Muscle of back (tissue), 3 donors: ENCODE measurements at regions not wholly inside any gene's neighbourhood (a gene's known extent, or its start where the extent isn't known, plus 50 kb on each side); places are given as distances from the start of the nearest gene placed in this dataset.

Experiments used
- DNase-seq, 3 donors: peaks; one replicate each; pipeline versions ENCODE4 v3.0.0 to v3.0.0-alpha.2; 2013

- DNase-seq, result no peak
Measured at GRCh38 chr2:238985041-238985729, 137.3 kb downstream of the TWIST2 start.

GRCh38 chr2:238985931-238986446 is 138.1 kb downstream of the TWIST2 start:
- no peak for DNase-seq

GRCh38 chr2:238986491-238987351 is 138.8 kb downstream of the TWIST2 start:
- no peak for DNase-seq

- no peak for DNase-seq
Measured at GRCh38 chr2:238987352-238987981, 139.6 kb downstream of the TWIST2 start.

GRCh38 chr2:238988105-238988504 is 140.2 kb downstream of the TWIST2 start:
- no peak for DNase-seq

GRCh38 chr2:238988752-238989151 is 140.9 kb downstream of the TWIST2 start:
- DNase-seq, result no peak

GRCh38 chr2:238989484-238989883 is 141.6 kb downstream of the TWIST2 start:
- DNase-seq, result no peak

- no peak for DNase-seq
Measured at GRCh38 chr2:238994432-238994831, 146.5 kb downstream of the TWIST2 start.

GRCh38 chr2:238994876-238995275 is 147.0 kb downstream of the TWIST2 start:
- no peak for DNase-seq

GRCh38 chr2:238995634-238996033 is 147.7 kb downstream of the TWIST2 start:
- DNase-seq, result no peak

- DNase-seq, result no peak
Measured at GRCh38 chr2:238996331-238997136, 148.6 kb downstream of the TWIST2 start.

GRCh38 chr2:238997137-238997390 is 149.2 kb downstream of the TWIST2 start:
- DNase-seq, result no peak

- no peak for DNase-seq
Measured at GRCh38 chr2:238997684-238998083, 149.8 kb downstream of the TWIST2 start.
